ENCODE measurements at regions not wholly inside any gene's neighbourhood (a gene's known extent, or its start where the extent isn't known, plus 50 kb on each side); places are given as distances from the start of the nearest gene placed in this dataset.

GRCh38 chr1:201660931-201661822 lies 122.2 kb downstream of the NAV1 start:
- no peak for DNase-seq

GRCh38 chr1:201661823-201662359 lies 123.0 kb downstream of the NAV1 start:
- DNase-seq, result no peak

- no peak for DNase-seq
Observed at GRCh38 chr1:201662646-201663045, 123.7 kb downstream of the NAV1 start.

GRCh38 chr1:201663491-201664113 lies 124.7 kb downstream of the NAV1 start:
- no peak for DNase-seq

- DNase-seq, result no peak
Observed at GRCh38 chr1:201665036-201665435, 126.1 kb downstream of the NAV1 start.

GRCh38 chr1:201666102-201666501 lies 127.2 kb downstream of the NAV1 start:
- no peak for DNase-seq

- no peak for DNase-seq
Observed at GRCh38 chr1:201666645-201667044, 127.7 kb downstream of the NAV1 start.

GRCh38 chr1:201667479-201667878 lies 128.6 kb downstream of the NAV1 start:
- no peak for DNase-seq

- no peak for DNase-seq
Observed at GRCh38 chr1:201670517-201670916, 131.6 kb downstream of the NAV1 start.

GRCh38 chr1:201672685-201673084 lies 133.8 kb downstream of the NAV1 start:
- no peak for DNase-seq

- no peak for DNase-seq
Observed at GRCh38 chr1:201673093-201673492, 134.2 kb downstream of the NAV1 start.

GRCh38 chr1:201673915-201674314 lies 135.0 kb downstream of the NAV1 start:
- DNase-seq, result no peak

- no peak for DNase-seq
Observed at GRCh38 chr1:201675143-201675542, 136.2 kb downstream of the NAV1 start.

- DNase-seq, result peak; percentile 67
Observed at GRCh38 chr1:201676197-201676596, 137.3 kb downstream of the NAV1 start.

- DNase-seq, result no peak
Observed at GRCh38 chr1:201676641-201677040, 137.7 kb downstream of the NAV1 start.

GRCh38 chr1:201678264-201679101 lies 139.6 kb downstream of the NAV1 start:
- DNase-seq, result peak; percentile 36

- no peak for DNase-seq
Observed at GRCh38 chr1:201681375-201681774, 142.4 kb downstream of the NAV1 start.

GRCh38 chr1:201682964-201683363 lies 144.0 kb downstream of the NAV1 start:
- DNase-seq, result no peak

GRCh38 chr1:201683397-201683796 lies 144.5 kb downstream of the NAV1 start:
- no peak for DNase-seq

GRCh38 chr1:201685485-201685884 lies 143.5 kb upstream of the IPO9 start:
- no peak for DNase-seq

GRCh38 chr1:201686714-201687455 lies 142.1 kb upstream of the IPO9 start:
- peak; percentile 29 for DNase-seq

GRCh38 chr1:201688514-201688913 lies 140.4 kb upstream of the IPO9 start:
- DNase-seq, result no peak
